ENCODE measurements at regions not wholly inside any gene's neighbourhood (a gene's known extent, or its start where the extent isn't known, plus 50 kb on each side); places are given as distances from the start of the nearest gene placed in this dataset.

DNA sequence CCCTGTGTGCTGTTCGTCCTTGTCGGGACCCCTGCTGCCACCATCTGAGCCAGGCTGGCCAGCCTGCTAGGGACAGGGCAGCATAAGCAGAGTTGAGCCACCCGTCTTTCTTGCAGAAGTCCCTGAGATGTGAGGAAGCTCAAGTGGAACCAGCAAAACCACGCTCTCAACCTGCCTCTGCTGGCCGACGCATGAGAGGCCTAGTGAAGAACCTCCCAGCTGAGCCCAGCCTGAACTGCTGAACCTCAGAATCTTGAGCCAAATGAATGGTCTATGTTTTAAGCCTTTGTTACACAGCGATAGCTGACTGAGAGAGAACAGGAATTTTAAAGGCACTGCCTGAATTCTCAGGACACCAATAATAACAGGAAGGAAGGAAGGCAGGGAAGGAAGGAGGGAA is 98.9 kb upstream of the ADRA2C start:
- TF ChIP-seq, protein P1, sequence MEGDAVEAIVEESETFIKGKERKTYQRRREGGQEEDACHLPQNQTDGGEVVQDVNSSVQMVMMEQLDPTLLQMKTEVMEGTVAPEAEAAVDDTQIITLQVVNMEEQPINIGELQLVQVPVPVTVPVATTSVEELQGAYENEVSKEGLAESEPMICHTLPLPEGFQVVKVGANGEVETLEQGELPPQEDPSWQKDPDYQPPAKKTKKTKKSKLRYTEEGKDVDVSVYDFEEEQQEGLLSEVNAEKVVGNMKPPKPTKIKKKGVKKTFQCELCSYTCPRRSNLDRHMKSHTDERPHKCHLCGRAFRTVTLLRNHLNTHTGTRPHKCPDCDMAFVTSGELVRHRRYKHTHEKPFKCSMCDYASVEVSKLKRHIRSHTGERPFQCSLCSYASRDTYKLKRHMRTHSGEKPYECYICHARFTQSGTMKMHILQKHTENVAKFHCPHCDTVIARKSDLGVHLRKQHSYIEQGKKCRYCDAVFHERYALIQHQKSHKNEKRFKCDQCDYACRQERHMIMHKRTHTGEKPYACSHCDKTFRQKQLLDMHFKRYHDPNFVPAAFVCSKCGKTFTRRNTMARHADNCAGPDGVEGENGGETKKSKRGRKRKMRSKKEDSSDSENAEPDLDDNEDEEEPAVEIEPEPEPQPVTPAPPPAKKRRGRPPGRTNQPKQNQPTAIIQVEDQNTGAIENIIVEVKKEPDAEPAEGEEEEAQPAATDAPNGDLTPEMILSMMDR (IDR thresholded peaks at IDR 0.05) = no peak
- TF ChIP-seq RCOR1 (IDR thresholded peaks at IDR 0.05; ENCODE audit: low read length) (no peak), SIN3A (IDR thresholded peaks at IDR 0.05; ENCODE audit: borderline replicate concordance, low read depth, low read length) (no peak), TCF12 (IDR thresholded peaks at IDR 0.05) (no peak), TEAD4 (IDR thresholded peaks at IDR 0.05; ENCODE audit: borderline replicate concordance, insufficient read depth) (no peak), RXRA (IDR thresholded peaks at IDR 0.05; ENCODE audit: borderline replicate concordance, low read depth) (no peak), RAD21 (IDR thresholded peaks at IDR 0.05; ENCODE audit: low read length) (no peak), NFIC (IDR thresholded peaks at IDR 0.05; ENCODE audit: borderline replicate concordance) (no peak), MXI1 (IDR thresholded peaks at IDR 0.05; ENCODE audit: low read depth, low read length) (no peak)
- TF ChIP-seq, protein P2, sequence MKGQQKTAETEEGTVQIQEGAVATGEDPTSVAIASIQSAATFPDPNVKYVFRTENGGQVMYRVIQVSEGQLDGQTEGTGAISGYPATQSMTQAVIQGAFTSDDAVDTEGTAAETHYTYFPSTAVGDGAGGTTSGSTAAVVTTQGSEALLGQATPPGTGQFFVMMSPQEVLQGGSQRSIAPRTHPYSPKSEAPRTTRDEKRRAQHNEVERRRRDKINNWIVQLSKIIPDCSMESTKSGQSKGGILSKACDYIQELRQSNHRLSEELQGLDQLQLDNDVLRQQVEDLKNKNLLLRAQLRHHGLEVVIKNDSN (IDR thresholded peaks at IDR 0.05; ENCODE audit: borderline replicate concordance, low read depth) = no peak
- TF ChIP-seq, protein P3, sequence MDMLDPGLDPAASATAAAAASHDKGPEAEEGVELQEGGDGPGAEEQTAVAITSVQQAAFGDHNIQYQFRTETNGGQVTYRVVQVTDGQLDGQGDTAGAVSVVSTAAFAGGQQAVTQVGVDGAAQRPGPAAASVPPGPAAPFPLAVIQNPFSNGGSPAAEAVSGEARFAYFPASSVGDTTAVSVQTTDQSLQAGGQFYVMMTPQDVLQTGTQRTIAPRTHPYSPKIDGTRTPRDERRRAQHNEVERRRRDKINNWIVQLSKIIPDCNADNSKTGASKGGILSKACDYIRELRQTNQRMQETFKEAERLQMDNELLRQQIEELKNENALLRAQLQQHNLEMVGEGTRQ (IDR thresholded peaks at IDR 0.05; ENCODE audit: borderline replicate concordance, low read depth, low read length) = no peak
- TF ChIP-seq, protein P4, sequence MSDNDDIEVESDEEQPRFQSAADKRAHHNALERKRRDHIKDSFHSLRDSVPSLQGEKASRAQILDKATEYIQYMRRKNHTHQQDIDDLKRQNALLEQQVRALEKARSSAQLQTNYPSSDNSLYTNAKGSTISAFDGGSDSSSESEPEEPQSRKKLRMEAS (IDR thresholded peaks at IDR 0.05; ENCODE audit: low read depth) = no peak
- TF ChIP-seq, protein P5, sequence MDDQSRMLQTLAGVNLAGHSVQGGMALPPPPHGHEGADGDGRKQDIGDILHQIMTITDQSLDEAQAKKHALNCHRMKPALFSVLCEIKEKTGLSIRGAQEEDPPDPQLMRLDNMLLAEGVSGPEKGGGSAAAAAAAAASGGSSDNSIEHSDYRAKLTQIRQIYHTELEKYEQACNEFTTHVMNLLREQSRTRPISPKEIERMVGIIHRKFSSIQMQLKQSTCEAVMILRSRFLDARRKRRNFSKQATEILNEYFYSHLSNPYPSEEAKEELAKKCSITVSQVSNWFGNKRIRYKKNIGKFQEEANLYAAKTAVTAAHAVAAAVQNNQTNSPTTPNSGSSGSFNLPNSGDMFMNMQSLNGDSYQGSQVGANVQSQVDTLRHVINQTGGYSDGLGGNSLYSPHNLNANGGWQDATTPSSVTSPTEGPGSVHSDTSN (IDR thresholded peaks at IDR 0.05) = no peak
- TF ChIP-seq, protein P6, sequence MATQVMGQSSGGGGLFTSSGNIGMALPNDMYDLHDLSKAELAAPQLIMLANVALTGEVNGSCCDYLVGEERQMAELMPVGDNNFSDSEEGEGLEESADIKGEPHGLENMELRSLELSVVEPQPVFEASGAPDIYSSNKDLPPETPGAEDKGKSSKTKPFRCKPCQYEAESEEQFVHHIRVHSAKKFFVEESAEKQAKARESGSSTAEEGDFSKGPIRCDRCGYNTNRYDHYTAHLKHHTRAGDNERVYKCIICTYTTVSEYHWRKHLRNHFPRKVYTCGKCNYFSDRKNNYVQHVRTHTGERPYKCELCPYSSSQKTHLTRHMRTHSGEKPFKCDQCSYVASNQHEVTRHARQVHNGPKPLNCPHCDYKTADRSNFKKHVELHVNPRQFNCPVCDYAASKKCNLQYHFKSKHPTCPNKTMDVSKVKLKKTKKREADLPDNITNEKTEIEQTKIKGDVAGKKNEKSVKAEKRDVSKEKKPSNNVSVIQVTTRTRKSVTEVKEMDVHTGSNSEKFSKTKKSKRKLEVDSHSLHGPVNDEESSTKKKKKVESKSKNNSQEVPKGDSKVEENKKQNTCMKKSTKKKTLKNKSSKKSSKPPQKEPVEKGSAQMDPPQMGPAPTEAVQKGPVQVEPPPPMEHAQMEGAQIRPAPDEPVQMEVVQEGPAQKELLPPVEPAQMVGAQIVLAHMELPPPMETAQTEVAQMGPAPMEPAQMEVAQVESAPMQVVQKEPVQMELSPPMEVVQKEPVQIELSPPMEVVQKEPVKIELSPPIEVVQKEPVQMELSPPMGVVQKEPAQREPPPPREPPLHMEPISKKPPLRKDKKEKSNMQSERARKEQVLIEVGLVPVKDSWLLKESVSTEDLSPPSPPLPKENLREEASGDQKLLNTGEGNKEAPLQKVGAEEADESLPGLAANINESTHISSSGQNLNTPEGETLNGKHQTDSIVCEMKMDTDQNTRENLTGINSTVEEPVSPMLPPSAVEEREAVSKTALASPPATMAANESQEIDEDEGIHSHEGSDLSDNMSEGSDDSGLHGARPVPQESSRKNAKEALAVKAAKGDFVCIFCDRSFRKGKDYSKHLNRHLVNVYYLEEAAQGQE (IDR thresholded peaks at IDR 0.05; ENCODE audit: low read depth, low read length) = no peak
